ENCODE measurements at regions not wholly inside any gene's neighbourhood (a gene's known extent, or its start where the extent isn't known, plus 50 kb on each side); places are given as distances from the start of the nearest gene placed in this dataset.
"Not testable (repeated sequence)": the region's sequence is repeated elsewhere in the genome, so short reads cannot be mapped to it uniquely, and the experiment has no call there.

- DNase-seq (ENCODE audit: low read depth in 4 of 4, low spot score in 3 of 4) = no peak
Measured at GRCh38 chr13:38415233-38415632, 65.6 kb downstream of the UFM1 start.

DNA sequence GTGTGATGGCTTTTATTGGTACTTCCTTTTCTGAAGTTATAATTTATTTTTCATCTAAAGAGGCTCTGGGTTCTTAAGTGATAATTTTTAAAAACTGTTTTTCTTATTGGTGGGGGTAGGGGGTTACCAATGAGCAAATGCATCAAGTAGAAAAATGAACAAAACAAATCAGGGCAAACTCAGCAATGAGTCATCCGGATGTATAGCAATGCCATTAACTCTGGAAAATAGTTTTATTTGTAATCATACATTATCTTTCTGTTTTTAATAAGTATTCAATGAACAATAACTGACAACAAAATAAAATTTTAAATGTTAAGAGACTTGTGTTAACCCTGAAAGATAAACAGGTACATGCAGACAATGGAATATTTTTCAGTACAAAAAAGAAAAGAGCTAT, 67.6 kb downstream of the UFM1 start:
- no peak for DNase-seq (ENCODE audit: low read depth in 4 of 4, low spot score in 3 of 4)

GRCh38 chr13:38417727-38418126, 68.1 kb downstream of the UFM1 start:
- no peak for DNase-seq (ENCODE audit: low read depth in 4 of 4, low spot score in 3 of 4)

DNA sequence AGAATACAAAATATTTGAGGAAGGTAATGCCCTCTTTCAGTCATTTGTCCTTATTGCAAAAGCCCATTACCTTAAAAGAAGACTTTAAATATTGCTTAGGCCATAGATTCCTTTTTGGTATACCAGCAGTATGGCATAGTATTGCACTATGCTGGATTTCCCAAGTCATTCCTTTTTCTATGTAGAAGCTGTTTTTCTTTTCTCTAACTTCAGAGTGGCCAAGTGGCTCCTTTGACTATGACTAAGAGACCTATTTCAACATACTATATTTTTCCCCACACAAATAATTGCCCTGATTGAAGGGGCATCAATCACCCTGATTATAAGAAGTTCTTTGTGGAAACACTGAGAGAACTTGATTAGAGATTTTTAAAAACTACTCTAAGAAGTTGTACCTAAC, 68.6 kb downstream of the UFM1 start:
- no peak for DNase-seq (ENCODE audit: low read depth in 4 of 4, low spot score in 3 of 4)

- DNase-seq (ENCODE audit: low read depth in 4 of 4, low spot score in 3 of 4) = no peak
Measured at GRCh38 chr13:38419312-38419873, 69.7 kb downstream of the UFM1 start.

- no peak for DNase-seq (ENCODE audit: low read depth in 4 of 4, low spot score in 3 of 4)
Measured at GRCh38 chr13:38421590-38422560, 72.2 kb downstream of the UFM1 start.

DNA sequence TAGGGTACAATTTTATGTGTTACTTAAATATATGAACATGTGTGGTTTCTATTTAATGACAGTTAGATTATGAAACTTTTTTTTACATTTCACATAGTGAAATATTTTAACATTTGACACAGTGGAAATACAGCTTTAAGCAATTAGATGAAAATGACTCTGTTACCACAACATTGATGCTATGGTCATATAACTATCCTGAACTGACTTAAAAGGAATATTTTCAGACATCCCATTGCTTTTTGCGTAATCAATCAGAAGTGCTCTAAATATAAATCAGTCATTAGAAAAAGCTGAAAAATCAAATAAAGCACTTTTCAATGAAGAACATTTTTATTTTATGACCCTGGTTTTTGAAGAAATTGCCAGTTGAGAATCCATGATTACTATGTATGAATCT, 80.3 kb downstream of the UFM1 start:
- DNase-seq (ENCODE audit: low read depth in 4 of 4, low spot score in 3 of 4) = no peak

DNA sequence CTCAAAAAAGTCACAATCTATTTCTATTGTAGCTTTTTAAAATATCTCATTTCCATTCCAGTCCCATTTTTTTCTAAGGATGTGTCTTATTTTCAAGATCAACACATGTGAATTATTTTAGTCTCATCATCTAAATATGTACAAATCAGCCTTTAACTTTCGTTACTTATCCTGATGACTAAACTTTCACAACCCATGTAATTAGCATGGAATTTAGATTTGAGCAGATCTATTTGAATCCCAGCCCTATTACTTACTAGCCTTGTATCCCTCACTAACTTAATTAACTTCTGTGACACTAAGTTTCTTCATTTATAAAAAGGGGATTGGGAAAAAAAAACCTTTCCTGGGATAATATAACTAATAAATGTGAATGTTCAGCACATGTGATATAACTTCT, 81.1 kb downstream of the UFM1 start:
- DNase-seq (ENCODE audit: low read depth in 4 of 4, low spot score in 3 of 4) = no peak

- peak in 3 of 4 donors; percentile 8 to 9 (median 8) for DNase-seq (ENCODE audit: low read depth in 4 of 4, low spot score in 3 of 4)
Measured at GRCh38 chr13:38440666-38441065, 91.0 kb downstream of the UFM1 start.

GRCh38 chr13:38444904-38445303, 95.3 kb downstream of the UFM1 start:
- no peak for DNase-seq (ENCODE audit: low read depth in 4 of 4, low spot score in 3 of 4)

DNA sequence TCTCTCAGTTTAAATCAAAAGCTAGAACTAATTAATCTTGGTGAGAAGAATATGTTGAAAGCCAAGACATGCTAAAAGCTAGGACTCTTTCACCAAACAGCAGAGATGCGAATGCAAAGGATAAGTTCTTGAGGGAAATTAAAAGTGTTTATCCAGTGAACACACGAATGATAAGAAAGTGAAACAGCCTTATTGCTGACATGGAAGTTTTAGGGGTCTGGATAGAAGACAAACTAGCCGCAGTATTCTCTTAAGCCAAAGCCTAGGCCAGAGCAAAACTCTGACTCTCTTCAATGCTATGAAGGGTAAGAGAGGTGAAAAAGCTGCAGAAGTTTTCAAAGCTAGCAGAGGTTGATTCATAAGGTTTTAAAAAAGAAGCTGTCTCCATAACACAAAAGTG, 103.0 kb downstream of the UFM1 start:
- no peak for DNase-seq (ENCODE audit: low read depth in 4 of 4, low spot score in 3 of 4)

- DNase-seq (ENCODE audit: low read depth in 4 of 4, low spot score in 3 of 4) = no peak
Measured at GRCh38 chr13:38462605-38463004, 113.0 kb downstream of the UFM1 start.

- no peak for DNase-seq (ENCODE audit: low read depth in 4 of 4, low spot score in 3 of 4)
Measured at GRCh38 chr13:38463048-38463447, 113.4 kb downstream of the UFM1 start.

DNA sequence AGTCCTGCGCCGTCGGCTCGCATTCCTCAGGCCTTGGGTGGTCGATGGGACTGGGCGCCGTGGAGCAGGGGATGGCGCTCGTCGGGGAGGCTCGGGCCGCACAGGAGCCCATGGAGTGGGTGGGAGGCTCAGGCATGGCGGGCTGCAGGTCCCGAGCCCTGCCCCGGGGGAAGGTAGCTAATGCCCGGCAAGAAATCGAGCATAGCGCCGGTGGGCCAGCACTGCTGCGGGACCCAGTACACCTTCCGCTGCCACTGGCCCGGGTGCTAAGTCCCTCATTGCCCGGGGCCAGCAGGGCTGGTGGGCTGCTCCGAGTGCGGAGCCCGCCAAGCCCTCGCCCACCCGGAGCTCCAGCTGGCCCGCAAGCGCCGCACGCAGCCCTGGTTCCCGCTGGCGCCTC, 122.8 kb downstream of the UFM1 start:
- not testable (repeated sequence) for DNase-seq (ENCODE audit: low read depth in 4 of 4, low spot score in 3 of 4)

- no peak for DNase-seq (ENCODE audit: low read depth in 4 of 4, low spot score in 3 of 4)
Measured at GRCh38 chr13:38473305-38473704, 123.7 kb downstream of the UFM1 start.

GRCh38 chr13:38477676-38478075, 128.0 kb downstream of the UFM1 start:
- no peak for DNase-seq (ENCODE audit: low read depth in 4 of 4, low spot score in 3 of 4)

GRCh38 chr13:38483623-38484022, 134.0 kb downstream of the UFM1 start:
- DNase-seq (ENCODE audit: low read depth in 4 of 4, low spot score in 3 of 4) = no peak

GRCh38 chr13:38490657-38491056, 141.0 kb downstream of the UFM1 start:
- DNase-seq (ENCODE audit: low read depth in 4 of 4, low spot score in 3 of 4) = no peak

- DNase-seq (ENCODE audit: low read depth in 4 of 4, low spot score in 3 of 4) = no peak
Measured at GRCh38 chr13:38494445-38494844, 144.8 kb downstream of the UFM1 start.

DNA sequence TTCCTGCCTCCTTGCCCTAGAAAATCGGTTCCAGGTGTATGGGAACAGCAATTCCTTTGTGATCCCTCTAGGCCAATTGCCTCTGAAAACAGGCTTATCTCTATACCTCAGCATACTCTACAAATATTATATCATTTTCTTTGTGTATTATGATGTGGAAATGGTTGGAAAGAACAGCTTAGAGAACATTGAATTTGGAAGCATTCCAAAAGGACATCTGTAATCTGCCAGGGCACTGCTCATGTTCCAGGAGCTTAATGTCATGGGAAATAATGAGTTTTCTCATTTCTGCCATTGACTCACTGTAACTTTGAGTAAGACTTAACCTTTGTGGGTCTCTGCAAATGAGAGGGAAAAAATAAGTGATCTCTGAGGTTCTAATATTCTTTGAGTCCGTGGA, 147.3 kb downstream of the UFM1 start:
- no peak for DNase-seq (ENCODE audit: low read depth in 4 of 4, low spot score in 3 of 4)

GRCh38 chr13:38498271-38498670, 148.6 kb downstream of the UFM1 start:
- DNase-seq (ENCODE audit: low read depth in 4 of 4, low spot score in 3 of 4) = no peak

DNA sequence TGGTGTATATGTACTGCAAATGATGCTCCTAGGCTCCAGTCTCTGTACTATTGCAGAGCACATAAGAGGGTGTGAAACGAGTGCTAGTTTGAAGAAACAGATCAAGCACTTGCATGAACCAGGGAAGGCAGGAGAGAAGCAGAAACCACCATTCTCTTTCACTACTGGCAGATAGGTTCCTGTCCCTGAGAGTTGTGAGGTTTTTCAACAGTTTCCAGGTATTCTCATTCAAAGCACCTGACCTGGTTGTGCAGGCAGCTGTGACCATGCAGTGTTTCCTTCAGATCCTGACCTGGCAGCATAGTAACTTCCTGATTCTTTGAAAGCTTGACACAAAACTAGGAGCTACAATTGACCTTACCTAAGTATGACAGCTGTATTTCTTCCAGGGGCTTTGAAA, 164.9 kb downstream of the UFM1 start:
- DNase-seq (ENCODE audit: low read depth in 4 of 4, low spot score in 3 of 4) = peak in 2 of 4 donors; percentile 11 to 12

All from left renal pelvis (tissue), 4 donors.